HepG2 (cell line): ENCODE measurements at regions not wholly inside any gene's neighbourhood (a gene's known extent, or its start where the extent isn't known, plus 50 kb on each side); places are given as distances from the start of the nearest gene placed in this dataset.

Experiments
- ATAC-seq: fragments of 200-7000 bp; cut with Tn5 transposase; 3 replicates; pipeline ENCODE4 v1.9.1; 2020; ENCODE audit warnings: mild to moderate bottlenecking, moderate library complexity
- BruUV-seq: library from RNA; stranded (reverse); fragments of 400-500 nt; replicated peaks from 2 replicates; lab custom pipeline; 2021; lab: Mats Ljungman, UMichigan
- CTCF ChIA-PET: fragments of 300-600 bp; formaldehyde crosslinking; extraction: SDS; loops from one replicate; lab custom pipeline; 2021; ENCODE audit warnings: low total read pairs, inconsistent platforms, low intra/inter-chr PET ratio; lab: Yijun Ruan, JAX
- POLR2A ChIA-PET: fragments of 350-600 bp; sonication (Branson Sonifier 250); formaldehyde crosslinking; loops from one replicate; lab custom pipeline; 2020; ENCODE audit warnings: antibody characterized with exemption, inconsistent platforms; lab: Yijun Ruan, JAX
- DNase-seq: peaks from one replicate; pipeline ENCODE4 v3.0.0-alpha.2; 2015; ENCODE audit warnings: low spot score
- FAIRE-seq: peaks from 3 replicates; lab custom pipeline; 2011; peaks lifted over from hg19 to GRCh38; lab: Jason Lieb, UNC
- H2AFZ ChIP-seq: one replicate; pipeline ENCODE4 v1.6.1; 2011; ENCODE audit warnings: low read length, inconsistent platforms
- H3K27ac ChIP-seq: fragments of 300-600 bp; 3 replicates; pipeline ENCODE4 v1.8.0; 2011; ENCODE audit warnings: mixed run types, mild to moderate bottlenecking, mixed read lengths, low read length, inconsistent platforms; ENCODE audit not compliant: insufficient read depth; ENCODE audit errors: extremely low read length
- H3K27me3 ChIP-seq, 2 experiments: fragments of 200-600 bp in 1 of 2; 2 replicates in 1 of 2; 3 replicates in 1 of 2; pipeline versions ENCODE4 v1.6.0 to v1.8.0; 2011; ENCODE audit warnings: low read length in 2 of 2, mild to moderate bottlenecking in 2 of 2, moderate library complexity in 2 of 2, inconsistent platforms in 1 of 2; ENCODE audit not compliant: insufficient read depth in 2 of 2, control insufficient read depth in 1 of 2
- H3K36me3 ChIP-seq, 2 experiments: fragments of 200-600 bp in 1 of 2; replicated peaks in 1 of 2; 2 replicates in 1 of 2; 3 replicates in 1 of 2; pipeline versions ENCODE4 v1.5.1 to v1.8.0; 2011; ENCODE audit warnings: low read length in 2 of 2, inconsistent platforms in 1 of 2; ENCODE audit not compliant: insufficient read depth in 2 of 2, control insufficient read depth in 1 of 2
- H3K4me1 ChIP-seq: 2 replicates; pipeline ENCODE4 v1.5.1; 2012; ENCODE audit warnings: low read length, inconsistent platforms; ENCODE audit not compliant: insufficient read depth
- H3K4me2 ChIP-seq: 2 replicates; pipeline ENCODE4 v1.6.0; 2011; ENCODE audit warnings: low read depth, low read length, inconsistent platforms
- H3K4me3 ChIP-seq, 3 experiments: fragments of 200-600 bp in 1 of 3; sonication (generic), shearing (Covaris generic) in 1 of 3; replicated peaks in 1 of 3; 2 replicates each; pipeline ENCODE4 v1.5.1; 2011 to 2016; ENCODE audit warnings: low read length in 3 of 3, inconsistent platforms in 2 of 3, low read depth in 2 of 3, mild to moderate bottlenecking in 2 of 3, control low read depth in 1 of 3, mixed read lengths in 1 of 3; ENCODE audit not compliant: insufficient read depth in 1 of 3
- H3K79me2 ChIP-seq: one replicate; pipeline ENCODE4 v1.6.1; 2011; ENCODE audit warnings: low read length, inconsistent platforms; ENCODE audit not compliant: insufficient read depth
- H3K9ac ChIP-seq: 2 replicates; pipeline ENCODE4 v1.6.0; 2011; ENCODE audit warnings: mild to moderate bottlenecking, low read depth, low read length, inconsistent platforms; ENCODE audit not compliant: insufficient read depth
- H3K9me3 ChIP-seq: 2 replicates; pipeline ENCODE4 v1.5.1; 2012; ENCODE audit warnings: mild to moderate bottlenecking, low read length
- H4K20me1 ChIP-seq: 2 replicates; pipeline ENCODE4 v1.6.0; 2011; ENCODE audit warnings: inconsistent platforms, mild to moderate bottlenecking, low read length, moderate library complexity; ENCODE audit not compliant: insufficient read depth
- CREB1 ChIP-seq, 2 experiments: fragments of 450-650 bp in 1 of 2; IDR thresholded peaks; 2 replicates each; pipeline ENCODE4 v1.6.1; 2016 to 2017; ENCODE audit warnings: control low read depth in 1 of 2, mild to moderate bottlenecking in 1 of 2, missing compliant biosample characterization in 1 of 2, missing genetic modification characterization in 1 of 2
- HDAC1 ChIP-seq: sonication (generic); formaldehyde crosslinking; IDR thresholded peaks from 2 replicates; pipeline ENCODE4 v1.5.1; 2020; ENCODE audit warnings: mild to moderate bottlenecking, missing genetic modification reagents
- JUNB ChIP-seq: sonication (generic); formaldehyde crosslinking; IDR thresholded peaks from 2 replicates; pipeline ENCODE4 v1.8.0; 2022; ENCODE audit warnings: missing genetic modification reagents, mild to moderate bottlenecking, borderline replicate concordance
- MIXL1 ChIP-seq: IDR thresholded peaks from 2 replicates; pipeline ENCODE4 v1.6.1; 2016
- NFIC ChIP-seq: IDR thresholded peaks from 2 replicates; pipeline ENCODE4 v1.6.1; 2012; ENCODE audit warnings: mild to moderate bottlenecking, low read length, inconsistent platforms
- PITX1 ChIP-seq: sonication (generic); formaldehyde crosslinking; IDR thresholded peaks from 2 replicates; pipeline ENCODE4 v1.5.1; 2020; ENCODE audit warnings: mild to moderate bottlenecking, missing genetic modification reagents
- SAP130 ChIP-seq: IDR thresholded peaks from 2 replicates; pipeline ENCODE4 v1.6.1; 2016; ENCODE audit warnings: low read depth
- TCF7 ChIP-seq: sonication (generic); IDR thresholded peaks from 2 replicates; pipeline ENCODE4 v1.6.1; 2016; ENCODE audit warnings: antibody characterized with exemption, low read depth
- ZBTB42 ChIP-seq: sonication (generic); formaldehyde crosslinking; IDR thresholded peaks from 2 replicates; pipeline ENCODE4 v1.5.0; 2020; ENCODE audit warnings: mild to moderate bottlenecking, missing genetic modification reagents
- ZMYM4 ChIP-seq: sonication (generic); formaldehyde crosslinking; IDR thresholded peaks from 2 replicates; pipeline ENCODE4 v1.8.1; 2023; ENCODE audit warnings: mild to moderate bottlenecking, missing genetic modification reagents
- WGBS: methylation state at CpG from one replicate; pipeline ENCODE4 v1.1.6; 2017; ENCODE audit warnings: low lambda C conversion rate; 5-methylcytosine and 5-hydroxymethylcytosine counted together
- in situ Hi-C: cut with HindIII; loops from 2 replicates; pipeline ENCODE4 v1.10.0; 2017; ENCODE audit warnings: low pct_unique_long_range_greater_than_20kb; ENCODE audit not compliant: extremely low pct_ligation_motif_present
- intact Hi-C: fragments of 100-400 bp; cut with micrococcal nuclease; formaldehyde crosslinking; loops from one replicate; pipeline ENCODE4 v1.10.0; 2022; ENCODE audit not compliant: unreplicated experiment
- TF ChIP-seq, protein P1 (sequence below): sonication (generic); formaldehyde crosslinking; IDR thresholded peaks from 2 replicates; pipeline ENCODE4 v1.9.0; 2021; ENCODE audit warnings: missing genetic modification reagents, borderline replicate concordance
- TF ChIP-seq, protein P2 (sequence below): IDR thresholded peaks from 2 replicates; pipeline ENCODE4 v1.6.1; 2016; ENCODE audit warnings: missing genetic modification reagents, missing compliant biosample characterization
- TF ChIP-seq, protein P3 (sequence below): sonication (generic); formaldehyde crosslinking; IDR thresholded peaks from 2 replicates; pipeline ENCODE4 v1.9.0; 2022; ENCODE audit warnings: low read depth, missing genetic modification reagents
- TF ChIP-seq, protein P4 (sequence below): sonication (generic); formaldehyde crosslinking; IDR thresholded peaks from 2 replicates; pipeline ENCODE4 v1.4.0; 2020; ENCODE audit warnings: mild to moderate bottlenecking, missing genetic modification reagents
- TF ChIP-seq, protein P5 (sequence below): sonication (generic); formaldehyde crosslinking; conservative IDR thresholded peaks from 2 replicates; pipeline ENCODE4 v1.4.0; 2020; ENCODE audit warnings: mild to moderate bottlenecking, missing genetic modification reagents, moderate library complexity

DNA sequence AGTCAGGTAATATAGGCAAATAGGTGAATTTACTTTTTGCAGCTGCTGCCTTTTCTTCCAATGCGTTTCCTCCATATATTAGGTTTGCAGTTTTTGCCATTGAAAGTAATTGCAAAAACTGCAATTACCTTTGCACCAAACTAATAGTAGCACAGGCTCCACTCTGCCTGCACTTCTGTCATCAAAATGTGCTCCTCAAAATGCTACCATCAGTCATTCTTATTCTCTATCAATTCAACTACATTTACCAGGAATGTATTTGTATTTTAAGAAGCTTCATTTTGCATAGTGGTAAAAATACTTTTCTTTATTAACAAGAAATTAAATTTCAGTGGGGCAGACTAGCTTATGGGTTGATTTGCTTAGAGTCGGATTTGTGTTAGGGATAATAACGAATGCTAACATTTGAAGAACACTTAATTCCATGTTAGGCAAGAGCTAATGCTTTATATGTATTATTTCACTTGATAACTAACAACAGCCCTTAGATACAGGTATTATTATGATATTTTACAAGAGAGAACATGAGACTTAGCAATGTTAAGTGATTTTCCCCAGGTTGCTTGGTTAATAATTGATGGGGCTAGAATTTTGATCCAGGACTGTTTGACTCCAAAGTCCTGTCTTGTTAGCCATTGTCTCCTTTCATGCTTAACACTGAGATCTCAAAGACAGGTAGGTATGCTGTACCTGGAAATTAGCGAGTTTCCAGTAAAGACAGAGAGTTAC lies 300.4 kb downstream of the MAN2A1 start:
- no peaks in the 10 kb centered on the region for H3K9me3 ChIP-seq
- no peaks in the 10 kb centered on the region for H3K27me3 ChIP-seq
- peak; percentile 93 for ATAC-seq
- H3K4me3 ChIP-seq, result peak overlapping the region in 2 of 3 experiments; percentile 24 to 30; a peak in 2 of 6 replicates
- no peaks in the 10 kb centered on the region for H3K79me2 ChIP-seq
- 8% methylated on average over 4 of the region's 4 CpGs for WGBS
- ChIA-PET CTCF (no interaction called here), POLR2A (interaction anchor here (2.7 kb wide), 1 partner anchor 89 kb away, joined by 14 read pairs; no protein-coding TSS in a partner anchor)
- H3K9ac ChIP-seq, result peak overlapping the region; percentile 58
- peak overlapping the region; percentile 70 for H3K4me2 ChIP-seq
- H3K4me1 ChIP-seq, result peaks cover 78% of the 10 kb centered on the region
- in situ Hi-C loops (loop anchor here (10.0 kb wide), 1 partner anchor 85 kb away; no protein-coding TSS in a partner anchor), intact Hi-C loops (loop anchor here (1.0 kb wide), 1 partner anchor 89 kb away; no protein-coding TSS in a partner anchor)
- H2AFZ ChIP-seq, result no peak overlapping the region
- H4K20me1 ChIP-seq, result no peaks in the 10 kb centered on the region
- H3K36me3 ChIP-seq, result no peaks in the 10 kb centered on the region
- DNase-seq, result peak; percentile 91
- FAIRE-seq, result peak; percentile 78
- no TSS peak for BruUV-seq
- peak overlapping the region; percentile 84 for H3K27ac ChIP-seq
- TF ChIP-seq, protein P1, sequence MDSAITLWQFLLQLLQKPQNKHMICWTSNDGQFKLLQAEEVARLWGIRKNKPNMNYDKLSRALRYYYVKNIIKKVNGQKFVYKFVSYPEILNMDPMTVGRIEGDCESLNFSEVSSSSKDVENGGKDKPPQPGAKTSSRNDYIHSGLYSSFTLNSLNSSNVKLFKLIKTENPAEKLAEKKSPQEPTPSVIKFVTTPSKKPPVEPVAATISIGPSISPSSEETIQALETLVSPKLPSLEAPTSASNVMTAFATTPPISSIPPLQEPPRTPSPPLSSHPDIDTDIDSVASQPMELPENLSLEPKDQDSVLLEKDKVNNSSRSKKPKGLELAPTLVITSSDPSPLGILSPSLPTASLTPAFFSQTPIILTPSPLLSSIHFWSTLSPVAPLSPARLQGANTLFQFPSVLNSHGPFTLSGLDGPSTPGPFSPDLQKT (CRISPR knock-in tag), result no peak
- no peak; the same call in 1 of the 2 replicates for TF ChIP-seq NFIC
- TF ChIP-seq, protein P2, sequence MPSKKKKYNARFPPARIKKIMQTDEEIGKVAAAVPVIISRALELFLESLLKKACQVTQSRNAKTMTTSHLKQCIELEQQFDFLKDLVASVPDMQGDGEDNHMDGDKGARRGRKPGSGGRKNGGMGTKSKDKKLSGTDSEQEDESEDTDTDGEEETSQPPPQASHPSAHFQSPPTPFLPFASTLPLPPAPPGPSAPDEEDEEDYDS (CRISPR knock-in tag), result peak; percentile 37; the same call in 1 of the 2 replicates
- peak; percentile 42; the same call in 1 of the 2 replicates for TF ChIP-seq ZMYM4 (CRISPR knock-in tag)
- TF ChIP-seq, protein P3, sequence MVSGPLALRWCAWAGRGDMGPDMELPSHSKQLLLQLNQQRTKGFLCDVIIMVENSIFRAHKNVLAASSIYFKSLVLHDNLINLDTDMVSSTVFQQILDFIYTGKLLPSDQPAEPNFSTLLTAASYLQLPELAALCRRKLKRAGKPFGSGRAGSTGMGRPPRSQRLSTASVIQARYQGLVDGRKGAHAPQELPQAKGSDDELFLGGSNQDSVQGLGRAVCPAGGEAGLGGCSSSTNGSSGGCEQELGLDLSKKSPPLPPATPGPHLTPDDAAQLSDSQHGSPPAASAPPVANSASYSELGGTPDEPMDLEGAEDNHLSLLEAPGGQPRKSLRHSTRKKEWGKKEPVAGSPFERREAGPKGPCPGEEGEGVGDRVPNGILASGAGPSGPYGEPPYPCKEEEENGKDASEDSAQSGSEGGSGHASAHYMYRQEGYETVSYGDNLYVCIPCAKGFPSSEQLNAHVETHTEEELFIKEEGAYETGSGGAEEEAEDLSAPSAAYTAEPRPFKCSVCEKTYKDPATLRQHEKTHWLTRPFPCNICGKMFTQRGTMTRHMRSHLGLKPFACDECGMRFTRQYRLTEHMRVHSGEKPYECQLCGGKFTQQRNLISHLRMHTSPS (CRISPR knock-in tag), result no peak
- TF ChIP-seq CREB1 (IDR thresholded peaks at IDR 0.05), result no peak
- peak; percentile 51 for TF ChIP-seq CREB1 (CRISPR knock-in tag; IDR thresholded peaks at IDR 0.05)
- TF ChIP-seq, protein P4, sequence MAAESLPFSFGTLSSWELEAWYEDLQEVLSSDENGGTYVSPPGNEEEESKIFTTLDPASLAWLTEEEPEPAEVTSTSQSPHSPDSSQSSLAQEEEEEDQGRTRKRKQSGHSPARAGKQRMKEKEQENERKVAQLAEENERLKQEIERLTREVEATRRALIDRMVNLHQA, result no peak
- peak; percentile 48; the same call in 1 of the 2 replicates for TF ChIP-seq TCF7
- TF ChIP-seq, protein P5, sequence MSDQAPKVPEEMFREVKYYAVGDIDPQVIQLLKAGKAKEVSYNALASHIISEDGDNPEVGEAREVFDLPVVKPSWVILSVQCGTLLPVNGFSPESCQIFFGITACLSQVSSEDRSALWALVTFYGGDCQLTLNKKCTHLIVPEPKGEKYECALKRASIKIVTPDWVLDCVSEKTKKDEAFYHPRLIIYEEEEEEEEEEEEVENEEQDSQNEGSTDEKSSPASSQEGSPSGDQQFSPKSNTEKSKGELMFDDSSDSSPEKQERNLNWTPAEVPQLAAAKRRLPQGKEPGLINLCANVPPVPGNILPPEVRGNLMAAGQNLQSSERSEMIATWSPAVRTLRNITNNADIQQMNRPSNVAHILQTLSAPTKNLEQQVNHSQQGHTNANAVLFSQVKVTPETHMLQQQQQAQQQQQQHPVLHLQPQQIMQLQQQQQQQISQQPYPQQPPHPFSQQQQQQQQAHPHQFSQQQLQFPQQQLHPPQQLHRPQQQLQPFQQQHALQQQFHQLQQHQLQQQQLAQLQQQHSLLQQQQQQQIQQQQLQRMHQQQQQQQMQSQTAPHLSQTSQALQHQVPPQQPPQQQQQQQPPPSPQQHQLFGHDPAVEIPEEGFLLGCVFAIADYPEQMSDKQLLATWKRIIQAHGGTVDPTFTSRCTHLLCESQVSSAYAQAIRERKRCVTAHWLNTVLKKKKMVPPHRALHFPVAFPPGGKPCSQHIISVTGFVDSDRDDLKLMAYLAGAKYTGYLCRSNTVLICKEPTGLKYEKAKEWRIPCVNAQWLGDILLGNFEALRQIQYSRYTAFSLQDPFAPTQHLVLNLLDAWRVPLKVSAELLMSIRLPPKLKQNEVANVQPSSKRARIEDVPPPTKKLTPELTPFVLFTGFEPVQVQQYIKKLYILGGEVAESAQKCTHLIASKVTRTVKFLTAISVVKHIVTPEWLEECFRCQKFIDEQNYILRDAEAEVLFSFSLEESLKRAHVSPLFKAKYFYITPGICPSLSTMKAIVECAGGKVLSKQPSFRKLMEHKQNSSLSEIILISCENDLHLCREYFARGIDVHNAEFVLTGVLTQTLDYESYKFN (CRISPR knock-in tag), result peak; percentile 98
- TF ChIP-seq MIXL1 (CRISPR knock-in tag), result peak; percentile 82; the same call in 1 of the 2 replicates
- TF ChIP-seq ZBTB42 (CRISPR knock-in tag), result no peak
- TF ChIP-seq PITX1 (CRISPR knock-in tag), result no peak
- TF ChIP-seq JUNB, result no peak
- TF ChIP-seq HDAC1 (CRISPR knock-in tag), result 0 out of 2 replicates have a peak, but pooled peaks have one; percentile 34
- TF ChIP-seq SAP130 (CRISPR knock-in tag), result peak; percentile 30; the same call in 1 of the 2 replicates
